ENCODE measurements at regions not wholly inside any gene's neighbourhood (a gene's known extent, or its start where the extent isn't known, plus 50 kb on each side); places are given as distances from the start of the nearest gene placed in this dataset.

DNA sequence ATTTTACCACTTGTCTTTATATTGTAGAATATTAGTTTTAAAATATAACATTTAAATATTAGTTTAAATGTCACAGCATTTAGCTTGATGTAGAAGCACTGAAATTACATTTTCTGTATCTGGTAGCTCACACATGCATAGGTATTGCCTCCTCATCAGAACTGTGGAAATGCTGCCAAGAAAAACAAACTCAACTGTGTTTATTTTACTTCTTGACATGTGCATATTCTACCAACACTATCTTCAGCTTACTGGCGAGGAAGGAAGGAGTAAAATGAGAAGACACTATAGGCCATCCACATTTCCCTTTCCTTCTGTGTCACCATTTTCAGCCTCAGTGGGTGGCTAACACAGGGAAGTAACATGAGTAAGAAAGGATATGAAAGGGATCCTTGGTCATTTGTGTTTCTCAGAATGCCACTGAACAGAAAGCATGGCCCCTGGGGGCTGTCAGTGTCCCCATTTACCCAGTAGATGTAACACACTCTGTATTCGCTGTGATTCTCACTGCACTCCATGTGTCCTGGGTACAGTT, 81.0 kb upstream of the HTR4 start:
- Histone ChIP-seq H3K36me3 (no peaks in the 10 kb centered on the region), H3K9me3 (no peaks in the 10 kb centered on the region), H3K27me3 (no peaks in the 10 kb centered on the region), H3K27ac (no peak overlapping the region), H3K4me1 (peaks cover 8 to 19% (median 10%) of the 10 kb centered on the region in 4 donors), H3K4me3 (no peak overlapping the region)
- no peak for DNase-seq
- TF ChIP-seq POLR2A (IDR thresholded peaks at IDR 0.05) = no peak
- no peak for TF ChIP-seq POLR2AphosphoS5 (IDR thresholded peaks at IDR 0.05)
- TF ChIP-seq, protein P1, sequence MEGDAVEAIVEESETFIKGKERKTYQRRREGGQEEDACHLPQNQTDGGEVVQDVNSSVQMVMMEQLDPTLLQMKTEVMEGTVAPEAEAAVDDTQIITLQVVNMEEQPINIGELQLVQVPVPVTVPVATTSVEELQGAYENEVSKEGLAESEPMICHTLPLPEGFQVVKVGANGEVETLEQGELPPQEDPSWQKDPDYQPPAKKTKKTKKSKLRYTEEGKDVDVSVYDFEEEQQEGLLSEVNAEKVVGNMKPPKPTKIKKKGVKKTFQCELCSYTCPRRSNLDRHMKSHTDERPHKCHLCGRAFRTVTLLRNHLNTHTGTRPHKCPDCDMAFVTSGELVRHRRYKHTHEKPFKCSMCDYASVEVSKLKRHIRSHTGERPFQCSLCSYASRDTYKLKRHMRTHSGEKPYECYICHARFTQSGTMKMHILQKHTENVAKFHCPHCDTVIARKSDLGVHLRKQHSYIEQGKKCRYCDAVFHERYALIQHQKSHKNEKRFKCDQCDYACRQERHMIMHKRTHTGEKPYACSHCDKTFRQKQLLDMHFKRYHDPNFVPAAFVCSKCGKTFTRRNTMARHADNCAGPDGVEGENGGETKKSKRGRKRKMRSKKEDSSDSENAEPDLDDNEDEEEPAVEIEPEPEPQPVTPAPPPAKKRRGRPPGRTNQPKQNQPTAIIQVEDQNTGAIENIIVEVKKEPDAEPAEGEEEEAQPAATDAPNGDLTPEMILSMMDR (IDR thresholded peaks at IDR 0.05) = no peak
- TF ChIP-seq EP300 (IDR thresholded peaks at IDR 0.05) = no peak
- ATAC-seq (ENCODE audit: low FRiP score in 2 of 2) = no peak
- 51 to 60% methylated on average over 2 of the region's 2 CpGs for whole genome bisulfite sequencing, 2 donors

DNA sequence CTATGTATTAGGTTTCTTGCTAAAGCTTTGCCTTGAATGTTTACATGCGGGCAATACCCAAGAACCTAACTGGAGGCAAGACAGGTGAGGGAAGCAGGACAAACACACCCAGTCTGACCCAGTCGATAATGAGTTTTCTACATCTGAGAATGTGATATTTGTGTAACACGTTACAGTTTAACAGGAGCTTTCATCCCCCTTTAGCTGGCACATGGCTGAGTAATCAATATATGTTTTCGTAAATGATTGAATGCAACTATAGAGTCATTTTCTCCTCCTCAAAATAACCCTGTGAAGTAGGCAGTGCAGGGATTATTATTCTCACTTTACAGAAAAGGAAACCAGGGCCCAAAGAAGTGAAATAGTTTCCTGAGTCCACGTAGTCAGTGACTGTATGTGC, 84.7 kb upstream of the HTR4 start:
- H3K9me3 ChIP-seq = no peaks in the 10 kb centered on the region
- H3K36me3 ChIP-seq = no peaks in the 10 kb centered on the region
- peaks cover 4 to 17% (median 10%) of the 10 kb centered on the region in 4 donors for H3K4me1 ChIP-seq
- no peaks in the 10 kb centered on the region for H3K27me3 ChIP-seq
- no peak for DNase-seq
- H3K27ac ChIP-seq = no peak overlapping the region
- no peak for ATAC-seq (ENCODE audit: low FRiP score in 2 of 2)
- no peak for TF ChIP-seq EP300 (IDR thresholded peaks at IDR 0.05)
- no peak for TF ChIP-seq POLR2A (IDR thresholded peaks at IDR 0.05)
- TF ChIP-seq, protein P1 (IDR thresholded peaks at IDR 0.05) = no peak
- no peak for TF ChIP-seq POLR2AphosphoS5 (IDR thresholded peaks at IDR 0.05)
- no peak overlapping the region for H3K4me3 ChIP-seq
- 81 to 86% methylated on average over 5 of the region's 5 CpGs for WGBS, 2 donors

DNA sequence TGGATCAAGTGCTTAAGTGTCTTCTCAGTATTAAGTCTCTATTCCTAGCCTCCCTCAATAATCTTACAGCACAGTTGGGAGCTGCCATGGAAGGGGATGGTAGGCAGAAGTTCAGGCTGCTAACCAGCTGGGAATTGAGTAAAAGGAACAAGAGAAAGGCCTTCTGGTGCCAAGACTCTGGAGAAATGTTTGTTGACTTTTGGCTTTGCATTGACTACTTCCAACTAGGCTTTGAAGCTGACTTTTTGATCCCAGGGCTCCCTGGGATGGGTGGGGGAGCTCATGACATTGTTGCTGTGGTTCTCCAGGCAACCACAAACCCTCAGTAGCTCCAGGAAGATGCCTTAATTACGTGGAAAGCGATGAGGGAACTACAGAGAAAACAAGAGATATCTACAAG, 85.2 kb upstream of the HTR4 start:
- 53 to 63% methylated on average over 2 of the region's 2 CpGs for WGBS, 2 donors
- ATAC-seq (ENCODE audit: low FRiP score in 2 of 2) (no peak), DNase-seq (no peak)

DNA sequence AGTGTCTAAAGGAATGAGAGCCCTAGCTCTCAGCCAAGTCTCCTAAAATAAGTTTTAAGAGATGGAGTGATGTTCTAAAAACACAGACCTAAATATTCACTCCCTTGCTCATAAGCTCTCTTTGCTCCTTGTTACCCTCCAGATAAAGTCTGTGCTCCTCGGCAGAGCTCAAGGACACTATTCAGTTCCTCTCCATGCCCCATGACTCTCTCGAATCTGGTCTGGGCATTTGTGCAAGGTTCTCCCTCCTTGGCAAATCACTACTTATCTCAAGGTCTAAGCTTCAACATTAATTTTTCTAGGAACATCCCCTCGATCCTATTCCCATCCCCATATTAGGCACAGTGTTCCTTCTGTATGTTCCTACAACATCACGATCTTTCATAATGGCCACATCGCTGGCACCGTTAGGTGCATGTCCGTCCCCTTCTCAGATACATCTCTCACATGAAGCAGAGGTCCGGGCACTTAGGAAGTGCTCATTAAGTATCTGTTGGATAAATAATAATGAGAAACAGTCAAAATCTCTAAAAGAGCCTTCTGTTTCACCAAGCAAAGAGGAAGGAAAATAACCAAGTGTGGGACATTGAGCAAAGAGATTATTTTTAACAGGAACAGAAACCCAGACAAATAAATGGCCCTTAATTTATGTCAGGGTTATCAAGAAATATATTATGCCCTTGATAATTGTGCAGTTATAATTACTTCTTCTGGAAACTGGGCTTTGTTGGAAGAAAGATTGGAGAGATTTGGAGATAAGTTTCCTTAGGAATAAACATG, 85.9 kb upstream of the HTR4 start:
- DNase-seq (no peak), ATAC-seq (ENCODE audit: low FRiP score in 2 of 2) (peak in 1 of 2 donors; percentile 23)
- Histone ChIP-seq H3K4me3 (no peak overlapping the region), H3K9me3 (no peaks in the 10 kb centered on the region), H3K27me3 (no peaks in the 10 kb centered on the region), H3K4me1 (peaks cover 3 to 12% (median 10%) of the 10 kb centered on the region in 4 donors), H3K36me3 (no peaks in the 10 kb centered on the region), H3K27ac (no peak overlapping the region)
- WGBS, 2 donors = 71 to 83% methylated on average over 8 of the region's 8 CpGs
- TF ChIP-seq EP300 (IDR thresholded peaks at IDR 0.05) (no peak), POLR2A (IDR thresholded peaks at IDR 0.05) (no peak), POLR2AphosphoS5 (IDR thresholded peaks at IDR 0.05) (no peak)
- TF ChIP-seq, protein P1 (IDR thresholded peaks at IDR 0.05) = no peak

More for the DNA sequence above, 85.2 kb upstream of the HTR4 start:
- TF ChIP-seq POLR2A (IDR thresholded peaks at IDR 0.05) = no peak
- no peak for TF ChIP-seq POLR2AphosphoS5 (IDR thresholded peaks at IDR 0.05)
- TF ChIP-seq, protein P1 (IDR thresholded peaks at IDR 0.05) = no peak
- TF ChIP-seq EP300 (IDR thresholded peaks at IDR 0.05) = no peak
- peaks cover 3 to 16% (median 10%) of the 10 kb centered on the region in 4 donors for H3K4me1 ChIP-seq
- H3K36me3 ChIP-seq = no peaks in the 10 kb centered on the region
- no peak overlapping the region for H3K27ac ChIP-seq
- H3K27me3 ChIP-seq = no peaks in the 10 kb centered on the region
- no peaks in the 10 kb centered on the region for H3K9me3 ChIP-seq
- H3K4me3 ChIP-seq = no peak overlapping the region

All from upper lobe of left lung (tissue), 6 donors.